Esophagus squamous epithelium (tissue), 5 donors: ENCODE measurements at regions not wholly inside any gene's neighbourhood (a gene's known extent, or its start where the extent isn't known, plus 50 kb on each side); places are given as distances from the start of the nearest gene placed in this dataset.

Source experiments
- DNase-seq: peaks from one replicate; lab custom pipeline; 2025; lab: John Stamatoyannopoulos, UW
- H3K27ac ChIP-seq, 4 donors: fragments of 200-600 bp; sonication (generic); one replicate each; pipeline ENCODE4 v1.5.1; 2016 to 2019; ENCODE audit warnings: mild to moderate bottlenecking in 1 of 4
- H3K27me3 ChIP-seq, 4 donors: fragments of 200-600 bp; sonication (generic); 1 replicate in 3 of 4; 2 replicates in 1 of 4; pipeline versions ENCODE4 v1.5.1 to v1.6.0; 2017 to 2021; ENCODE audit warnings: antibody characterized with exemption in 1 of 4
- H3K36me3 ChIP-seq, 3 donors: fragments of 200-600 bp; sonication (generic); one replicate each; pipeline ENCODE4 v1.5.1; 2016 to 2019
- H3K4me1 ChIP-seq, 3 donors: fragments of 200-600 bp; sonication (generic); one replicate each; pipeline ENCODE4 v1.5.1; 2017 to 2019
- H3K4me3 ChIP-seq, 4 donors: fragments of 200-600 bp; sonication (generic); 1 replicate in 3 of 4; 2 replicates in 1 of 4; pipeline ENCODE4 v1.5.1; 2016 to 2019; ENCODE audit warnings: mild to moderate bottlenecking in 2 of 4, moderate library complexity in 1 of 4
- H3K9me3 ChIP-seq, 3 donors: fragments of 200-600 bp; sonication (generic); one replicate each; pipeline ENCODE4 v1.5.1; 2016 to 2019
- POLR2A ChIP-seq, 4 donors: fragments of 450-650 bp; IDR thresholded peaks; one replicate each; pipeline ENCODE4 v1.6.1; 2017; ENCODE audit warnings: antibody characterized with exemption in 4 of 4, mild to moderate bottlenecking in 4 of 4, moderate library complexity in 3 of 4
- WGBS, 2 donors: methylation state at CpG; one replicate each; pipeline ENCODE4 v1.1.5; 2018; 5-methylcytosine and 5-hydroxymethylcytosine counted together
- intact Hi-C: fragments of 100-400 bp; cut with DNase I; formaldehyde crosslinking; loops from one replicate; pipeline ENCODE4 v1.15.0; 2022
- TF ChIP-seq, protein P1 (sequence below), 6 experiments: fragments of 450-650 bp in 4 of 6; fragments of 200-600 bp in 2 of 6; sonication (generic) in 2 of 6; IDR thresholded peaks; one replicate each; pipeline ENCODE4 v1.5.1; 2016 to 2019; ENCODE audit warnings: antibody characterized with exemption in 6 of 6, mild to moderate bottlenecking in 4 of 6, moderate library complexity in 4 of 6
- donor health status: DM: yes; HTN: yes; CAD: no.

DNA sequence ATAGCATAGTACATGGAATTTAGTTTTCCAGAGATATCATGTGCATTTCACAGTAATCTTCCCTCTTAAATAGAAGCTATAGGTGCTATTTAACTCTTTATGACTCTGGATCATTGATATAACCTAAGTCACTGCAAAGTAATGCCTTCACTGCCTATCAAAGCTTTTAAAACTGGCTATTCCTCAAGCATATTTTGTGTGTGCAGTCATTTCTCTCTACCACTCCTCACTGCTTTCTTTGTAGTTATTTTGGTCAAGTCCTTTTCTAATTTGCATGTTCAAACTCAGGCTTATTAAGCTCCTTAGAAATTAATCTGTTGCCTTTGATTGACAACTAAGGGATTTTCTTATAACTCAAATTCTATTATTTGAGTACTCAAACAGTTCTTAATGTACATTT is 79.4 kb upstream of the PLEKHG7 start:
- TF ChIP-seq, protein P1, sequence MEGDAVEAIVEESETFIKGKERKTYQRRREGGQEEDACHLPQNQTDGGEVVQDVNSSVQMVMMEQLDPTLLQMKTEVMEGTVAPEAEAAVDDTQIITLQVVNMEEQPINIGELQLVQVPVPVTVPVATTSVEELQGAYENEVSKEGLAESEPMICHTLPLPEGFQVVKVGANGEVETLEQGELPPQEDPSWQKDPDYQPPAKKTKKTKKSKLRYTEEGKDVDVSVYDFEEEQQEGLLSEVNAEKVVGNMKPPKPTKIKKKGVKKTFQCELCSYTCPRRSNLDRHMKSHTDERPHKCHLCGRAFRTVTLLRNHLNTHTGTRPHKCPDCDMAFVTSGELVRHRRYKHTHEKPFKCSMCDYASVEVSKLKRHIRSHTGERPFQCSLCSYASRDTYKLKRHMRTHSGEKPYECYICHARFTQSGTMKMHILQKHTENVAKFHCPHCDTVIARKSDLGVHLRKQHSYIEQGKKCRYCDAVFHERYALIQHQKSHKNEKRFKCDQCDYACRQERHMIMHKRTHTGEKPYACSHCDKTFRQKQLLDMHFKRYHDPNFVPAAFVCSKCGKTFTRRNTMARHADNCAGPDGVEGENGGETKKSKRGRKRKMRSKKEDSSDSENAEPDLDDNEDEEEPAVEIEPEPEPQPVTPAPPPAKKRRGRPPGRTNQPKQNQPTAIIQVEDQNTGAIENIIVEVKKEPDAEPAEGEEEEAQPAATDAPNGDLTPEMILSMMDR (IDR thresholded peaks at IDR 0.05), result no peak
- no peak for TF ChIP-seq POLR2A (IDR thresholded peaks at IDR 0.05)
- no peaks in the 10 kb centered on the region for H3K36me3 ChIP-seq
- H3K4me1 ChIP-seq, result no peaks in the 10 kb centered on the region
- no peaks in the 10 kb centered on the region for H3K9me3 ChIP-seq
- no peak overlapping the region for H3K4me3 ChIP-seq
- no peaks in the 10 kb centered on the region for H3K27me3 ChIP-seq
- H3K27ac ChIP-seq, result no peak overlapping the region
- no peak for DNase-seq
- intact Hi-C loops, result no loop called here

GRCh38 chr12:92621833-92622232 is 81.0 kb upstream of the PLEKHG7 start:
- 94 to 95% methylated on average over 3 of the region's 3 CpGs for WGBS, 2 donors
- Histone ChIP-seq H3K27ac (no peak overlapping the region), H3K4me1 (no peaks in the 10 kb centered on the region), H3K27me3 (no peaks in the 10 kb centered on the region), H3K4me3 (no peak overlapping the region), H3K9me3 (no peaks in the 10 kb centered on the region), H3K36me3 (no peaks in the 10 kb centered on the region)
- intact Hi-C loops, result no loop called here
- DNase-seq, result no peak
- TF ChIP-seq POLR2A (IDR thresholded peaks at IDR 0.05), result no peak
- TF ChIP-seq, protein P1 (IDR thresholded peaks at IDR 0.05), result no peak

DNA sequence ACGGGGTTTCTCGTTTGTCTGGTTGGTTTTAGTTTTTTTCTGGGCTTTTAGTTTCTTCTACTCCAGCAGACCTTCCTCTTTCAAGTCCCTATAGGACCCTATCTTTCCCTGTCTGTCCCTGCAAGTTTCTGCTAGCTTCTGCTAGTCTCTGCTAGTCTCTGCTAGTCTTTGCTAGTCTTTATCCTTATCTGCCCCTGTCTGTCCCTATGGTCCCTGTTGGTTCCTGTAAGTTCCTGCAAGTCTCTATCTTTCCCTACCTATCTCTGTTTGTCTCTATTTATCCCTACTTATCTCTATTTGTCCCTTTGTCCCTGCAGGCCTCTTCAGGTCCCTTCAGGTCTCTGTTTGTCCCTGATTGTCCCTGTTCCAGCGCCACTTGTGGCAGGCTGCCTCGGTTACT is 81.5 kb upstream of the PLEKHG7 start:
- no peak for DNase-seq
- H3K27ac ChIP-seq, result no peak overlapping the region
- intact Hi-C loops, result no loop called here
- no peaks in the 10 kb centered on the region for H3K27me3 ChIP-seq
- no peaks in the 10 kb centered on the region for H3K36me3 ChIP-seq
- TF ChIP-seq POLR2A (IDR thresholded peaks at IDR 0.05), result no peak
- TF ChIP-seq, protein P1 (IDR thresholded peaks at IDR 0.05), result no peak
- H3K4me3 ChIP-seq, result no peak overlapping the region
- WGBS, 2 donors, result 88 to 93% methylated on average over 3 to 4 of the region's 4 CpGs
- no peaks in the 10 kb centered on the region for H3K4me1 ChIP-seq
- no peaks in the 10 kb centered on the region for H3K9me3 ChIP-seq

- Histone ChIP-seq H3K36me3 (no peaks in the 10 kb centered on the region), H3K9me3 (no peaks in the 10 kb centered on the region), H3K4me3 (no peak overlapping the region), H3K4me1 (no peaks in the 10 kb centered on the region), H3K27ac (no peak overlapping the region), H3K27me3 (no peaks in the 10 kb centered on the region)
- 65 to 74% methylated on average over 8 of the region's 8 CpGs for WGBS, 2 donors
- no peak for DNase-seq
- intact Hi-C loops, result no loop called here
- TF ChIP-seq, protein P1 (IDR thresholded peaks at IDR 0.05), result no peak
- TF ChIP-seq POLR2A (IDR thresholded peaks at IDR 0.05), result no peak
These were observed 82.8 kb upstream of the PLEKHG7 start for GRCh38 chr12:92619730-92620684.

GRCh38 chr12:92619026-92619425 is 83.8 kb upstream of the PLEKHG7 start:
- 91 to 92% methylated on average over 2 of the region's 2 CpGs for WGBS, 2 donors

More at GRCh38 chr12:92619026-92619425, 83.8 kb upstream of the PLEKHG7 start:
- DNase-seq, result no peak
- H3K27me3 ChIP-seq, result no peaks in the 10 kb centered on the region
- no peak overlapping the region for H3K27ac ChIP-seq
- H3K4me1 ChIP-seq, result no peaks in the 10 kb centered on the region
- H3K9me3 ChIP-seq, result no peaks in the 10 kb centered on the region
- no peak overlapping the region for H3K4me3 ChIP-seq
- no peaks in the 10 kb centered on the region for H3K36me3 ChIP-seq
- TF ChIP-seq, protein P1 (IDR thresholded peaks at IDR 0.05), result no peak
- TF ChIP-seq POLR2A (IDR thresholded peaks at IDR 0.05), result no peak
- intact Hi-C loops, result no loop called here
